HG03439 (cell line): ENCODE measurements at regions not wholly inside any gene's neighbourhood (a gene's known extent, or its start where the extent isn't known, plus 50 kb on each side); places are given as distances from the start of the nearest gene placed in this dataset.
A peak's percentile ranks its signal among the peaks of the same experiment; 100 is the strongest.

Source experiments
- ATAC-seq: cut with Tn5 transposase; IDR thresholded peaks from one replicate; pipeline ENCODE4 v1.9.1; 2021; ENCODE audit warnings: mild to moderate bottlenecking, moderate library complexity; ENCODE audit not compliant: unreplicated experiment

GRCh38 chr4:180640193-180640592 lies 1603.0 kb upstream of the TENM3 start:
- ATAC-seq, result no peak

- no peak for ATAC-seq
Measured at GRCh38 chr4:180641495-180641894, 1601.7 kb upstream of the TENM3 start.

- no peak for ATAC-seq
Measured at GRCh38 chr4:180642732-180643131, 1600.5 kb upstream of the TENM3 start.

GRCh38 chr4:180650273-180650672 lies 1592.9 kb upstream of the TENM3 start:
- ATAC-seq, result peak; percentile 76

GRCh38 chr4:180652533-180652932 lies 1590.7 kb upstream of the TENM3 start:
- ATAC-seq, result no peak

- ATAC-seq, result no peak
Measured at GRCh38 chr4:180655886-180656285, 1587.3 kb upstream of the TENM3 start.

GRCh38 chr4:180657881-180658280 lies 1585.3 kb upstream of the TENM3 start:
- no peak for ATAC-seq

- ATAC-seq, result peak; percentile 87
Measured at GRCh38 chr4:180664766-180665368, 1578.3 kb upstream of the TENM3 start.

GRCh38 chr4:180665481-180665880 lies 1577.7 kb upstream of the TENM3 start:
- no peak for ATAC-seq

GRCh38 chr4:180665994-180666824 lies 1577.0 kb upstream of the TENM3 start:
- no peak for ATAC-seq

- ATAC-seq, result no peak
Measured at GRCh38 chr4:180668732-180669131, 1574.5 kb upstream of the TENM3 start.

GRCh38 chr4:180669680-180670079 lies 1573.5 kb upstream of the TENM3 start:
- ATAC-seq, result no peak

- no peak for ATAC-seq
Measured at GRCh38 chr4:180674619-180675358, 1568.4 kb upstream of the TENM3 start.

GRCh38 chr4:180675359-180675650 lies 1567.9 kb upstream of the TENM3 start:
- ATAC-seq, result no peak

- no peak for ATAC-seq
Measured at GRCh38 chr4:180680305-180680704, 1562.9 kb upstream of the TENM3 start.

GRCh38 chr4:180682776-180683175 lies 1560.4 kb upstream of the TENM3 start:
- ATAC-seq, result no peak

- ATAC-seq, result no peak
Measured at GRCh38 chr4:180683186-180683585, 1560.0 kb upstream of the TENM3 start.

- no peak for ATAC-seq
Measured at GRCh38 chr4:180688480-180688879, 1554.7 kb upstream of the TENM3 start.

- no peak for ATAC-seq
Measured at GRCh38 chr4:180694875-180695274, 1548.3 kb upstream of the TENM3 start.

- no peak for ATAC-seq
Measured at GRCh38 chr4:180695851-180696250, 1547.4 kb upstream of the TENM3 start.

GRCh38 chr4:180696460-180697092 lies 1546.6 kb upstream of the TENM3 start:
- ATAC-seq, result no peak
